ENCODE measurements at regions not wholly inside any gene's neighbourhood (a gene's known extent, or its start where the extent isn't known, plus 50 kb on each side); places are given as distances from the start of the nearest gene placed in this dataset.

GRCh38 chr2:149920389-149920788 is 332.8 kb upstream of the MMADHC start:
- no peaks in the 10 kb centered on the region for H3K36me3 ChIP-seq (ENCODE audit: control insufficient read depth in 2 of 2, extremely low read depth in 1 of 2, insufficient read depth in 2 of 2, low read length in 2 of 2)
- CTCF ChIA-PET: no interaction called here
- H3K27ac ChIP-seq (ENCODE audit: insufficient read depth, low read depth, low read length): no peak overlapping the region
- H3K4me2 ChIP-seq (ENCODE audit: insufficient read depth, low read length): no peak overlapping the region
- no peaks in the 10 kb centered on the region for H3K9me3 ChIP-seq (replicated peaks; ENCODE audit: control insufficient read depth, insufficient read depth, low read length)
- DNase-seq (ENCODE audit: low read depth, low spot score) (no peak), FAIRE-seq (no peak)
- no peaks in the 10 kb centered on the region for H3K4me1 ChIP-seq (ENCODE audit: control insufficient read depth, extremely low read depth, insufficient read depth, low read length)
- TF ChIP-seq FOS (IDR thresholded peaks at IDR 0.05; ENCODE audit: borderline replicate concordance, insufficient read depth, low read length) (no peak), MYC (IDR thresholded peaks at IDR 0.05; ENCODE audit: low read depth, low read length) (no peak), EZH2 (IDR thresholded peaks at IDR 0.05; ENCODE audit: borderline replicate concordance, low read depth, low read length, severe bottlenecking) (no peak), JUN (IDR thresholded peaks at IDR 0.05; ENCODE audit: borderline replicate concordance, insufficient read depth, insufficient read length, low read depth) (no peak), POLR2A (IDR thresholded peaks at IDR 0.05; ENCODE audit: low read depth, low read length) (no peak), POLR2AphosphoS5 (IDR thresholded peaks at IDR 0.05; ENCODE audit: insufficient read depth, low read depth, low read length) (no peak), MAX (IDR thresholded peaks at IDR 0.05; ENCODE audit: insufficient read depth, insufficient read length) (no peak), GATA2 (IDR thresholded peaks at IDR 0.05; ENCODE audit: insufficient read depth, insufficient read length, low read depth, low read length) (no peak), CTCF (IDR thresholded peaks at IDR 0.05; ENCODE audit: extremely low read depth in 1 of 2, insufficient read depth in 1 of 2, low read depth in 1 of 2, low read length in 2 of 2) (no peak)
- H3K4me3 ChIP-seq (replicated peaks in 1 of 3; ENCODE audit: insufficient read depth in 1 of 3, low read depth in 1 of 3, low read length in 3 of 3): no peak overlapping the region
- no peak overlapping the region for H3K9ac ChIP-seq (replicated peaks; ENCODE audit: extremely low read depth, insufficient read depth, low read length)
- intact Hi-C loops (cut with micrococcal nuclease) (no loop called here), dilution Hi-C loops (cut with MboI; ENCODE audit: extremely low pct_ligation_motif_present, low sequenced_read_pairs) (no loop called here)
- H3K27me3 ChIP-seq (ENCODE audit: control insufficient read depth in 2 of 2, insufficient read depth in 2 of 2, low read length in 2 of 2): no peaks in the 10 kb centered on the region
- H3K79me2 ChIP-seq (ENCODE audit: control insufficient read depth, insufficient read depth, low read length): no peaks in the 10 kb centered on the region
- no peaks in the 10 kb centered on the region for H4K20me1 ChIP-seq (replicated peaks; ENCODE audit: control insufficient read depth, extremely low read depth, insufficient read depth, low read length)
- no peaks in the 10 kb centered on the region for H3K9me1 ChIP-seq (replicated peaks; ENCODE audit: control insufficient read depth, extremely low read depth, insufficient read depth, low read length)
- no peak overlapping the region for H2AFZ ChIP-seq (ENCODE audit: low read depth, low read length)
- POLR2A ChIA-PET: no interaction called here
- BruUV-seq (replicated peaks): no TSS peak
